ENCODE measurements at regions not wholly inside any gene's neighbourhood (a gene's known extent, or its start where the extent isn't known, plus 50 kb on each side); places are given as distances from the start of the nearest gene placed in this dataset.
"Not testable (repeated sequence)": the region's sequence is repeated elsewhere in the genome, so short reads cannot be mapped to it uniquely, and the experiment has no call there.

- in situ Hi-C loops (cut with HindIII; ENCODE audit: low sequenced_read_pairs) = no loop called here
Measured at GRCh38 chr4:120232050-120232449, 165.4 kb upstream of the MAD2L1 start.

GRCh38 chr4:120228086-120228485, 161.4 kb upstream of the MAD2L1 start:
- in situ Hi-C loops (cut with HindIII; ENCODE audit: low sequenced_read_pairs) = no loop called here
- no peak for DNase-seq (ENCODE audit: low spot score)

More at GRCh38 chr4:120232050-120232449, 165.4 kb upstream of the MAD2L1 start:
- no peak for DNase-seq (ENCODE audit: low spot score)

GRCh38 chr4:120227554-120227953, 160.9 kb upstream of the MAD2L1 start:
- in situ Hi-C loops (cut with HindIII; ENCODE audit: low sequenced_read_pairs) = no loop called here
- no peak for DNase-seq (ENCODE audit: low spot score)

- DNase-seq (ENCODE audit: low spot score) = no peak
- in situ Hi-C loops (cut with HindIII; ENCODE audit: low sequenced_read_pairs) = no loop called here
Measured at GRCh38 chr4:120225527-120225926, 158.9 kb upstream of the MAD2L1 start.

- DNase-seq (ENCODE audit: low spot score) = no peak
- in situ Hi-C loops (cut with HindIII; ENCODE audit: low sequenced_read_pairs) = no loop called here
Measured at GRCh38 chr4:120218981-120219380, 152.3 kb upstream of the MAD2L1 start.

GRCh38 chr4:120215350-120215749, 148.7 kb upstream of the MAD2L1 start:
- no peak for DNase-seq (ENCODE audit: low spot score)
- in situ Hi-C loops (cut with HindIII; ENCODE audit: low sequenced_read_pairs) = no loop called here

- no peak for DNase-seq (ENCODE audit: low spot score)
- in situ Hi-C loops (cut with HindIII; ENCODE audit: low sequenced_read_pairs) = no loop called here
Measured at GRCh38 chr4:120211408-120212015, 144.9 kb upstream of the MAD2L1 start.

GRCh38 chr4:120209706-120210105, 143.1 kb upstream of the MAD2L1 start:
- no peak for DNase-seq (ENCODE audit: low spot score)
- in situ Hi-C loops (cut with HindIII; ENCODE audit: low sequenced_read_pairs) = no loop called here

- in situ Hi-C loops (cut with HindIII; ENCODE audit: low sequenced_read_pairs) = no loop called here
- DNase-seq (ENCODE audit: low spot score) = no peak
Measured at GRCh38 chr4:120207021-120207420, 140.4 kb upstream of the MAD2L1 start.

- in situ Hi-C loops (cut with HindIII; ENCODE audit: low sequenced_read_pairs) = no loop called here
- no peak for DNase-seq (ENCODE audit: low spot score)
Measured at GRCh38 chr4:120202222-120202621, 135.6 kb upstream of the MAD2L1 start.

- in situ Hi-C loops (cut with HindIII; ENCODE audit: low sequenced_read_pairs); DNase-seq (ENCODE audit: low spot score): not testable (repeated sequence)
Measured at GRCh38 chr4:120200573-120201110, 134.0 kb upstream of the MAD2L1 start.

- DNase-seq (ENCODE audit: low spot score) = no peak
- in situ Hi-C loops (cut with HindIII; ENCODE audit: low sequenced_read_pairs) = no loop called here
Measured at GRCh38 chr4:120198411-120198810, 131.8 kb upstream of the MAD2L1 start.

- no peak for DNase-seq (ENCODE audit: low spot score)
- in situ Hi-C loops (cut with HindIII; ENCODE audit: low sequenced_read_pairs) = no loop called here
Measured at GRCh38 chr4:120177603-120178002, 111.0 kb upstream of the MAD2L1 start.

- DNase-seq (ENCODE audit: low spot score) = no peak
- in situ Hi-C loops (cut with HindIII; ENCODE audit: low sequenced_read_pairs) = no loop called here
Measured at GRCh38 chr4:120175272-120175671, 108.6 kb upstream of the MAD2L1 start.

- in situ Hi-C loops (cut with HindIII; ENCODE audit: low sequenced_read_pairs) = no loop called here
- DNase-seq (ENCODE audit: low spot score) = no peak
Measured at GRCh38 chr4:120163895-120164294, 97.2 kb upstream of the MAD2L1 start.

GRCh38 chr4:120158841-120159463, 92.3 kb upstream of the MAD2L1 start:
- no peak for DNase-seq (ENCODE audit: low spot score)
- in situ Hi-C loops (cut with HindIII; ENCODE audit: low sequenced_read_pairs) = no loop called here

- in situ Hi-C loops (cut with HindIII; ENCODE audit: low sequenced_read_pairs) = no loop called here
- DNase-seq (ENCODE audit: low spot score) = no peak
Measured at GRCh38 chr4:120158046-120158445, 91.4 kb upstream of the MAD2L1 start.

GRCh38 chr4:120156120-120156718, 89.6 kb upstream of the MAD2L1 start:
- in situ Hi-C loops (cut with HindIII; ENCODE audit: low sequenced_read_pairs) = no loop called here
- DNase-seq (ENCODE audit: low spot score) = peak; percentile 72

- in situ Hi-C loops (cut with HindIII; ENCODE audit: low sequenced_read_pairs) = no loop called here
- DNase-seq (ENCODE audit: low spot score) = no peak
Measured at GRCh38 chr4:120155287-120155686, 88.6 kb upstream of the MAD2L1 start.

- no peak for DNase-seq (ENCODE audit: low spot score)
- in situ Hi-C loops (cut with HindIII; ENCODE audit: low sequenced_read_pairs) = no loop called here
Measured at GRCh38 chr4:120144634-120145033, 78.0 kb upstream of the MAD2L1 start.

GRCh38 chr4:120144041-120144440, 77.4 kb upstream of the MAD2L1 start:
- in situ Hi-C loops (cut with HindIII; ENCODE audit: low sequenced_read_pairs) = no loop called here
- DNase-seq (ENCODE audit: low spot score) = no peak

All from G401 (cell line).